SIG-M5 (cell line): ENCODE measurements at regions not wholly inside any gene's neighbourhood (a gene's known extent, or its start where the extent isn't known, plus 50 kb on each side); places are given as distances from the start of the nearest gene placed in this dataset.

ENCODE experiments used
- DNase-seq: peaks from one replicate; lab custom pipeline; 2025; lab: John Stamatoyannopoulos, UW

DNA sequence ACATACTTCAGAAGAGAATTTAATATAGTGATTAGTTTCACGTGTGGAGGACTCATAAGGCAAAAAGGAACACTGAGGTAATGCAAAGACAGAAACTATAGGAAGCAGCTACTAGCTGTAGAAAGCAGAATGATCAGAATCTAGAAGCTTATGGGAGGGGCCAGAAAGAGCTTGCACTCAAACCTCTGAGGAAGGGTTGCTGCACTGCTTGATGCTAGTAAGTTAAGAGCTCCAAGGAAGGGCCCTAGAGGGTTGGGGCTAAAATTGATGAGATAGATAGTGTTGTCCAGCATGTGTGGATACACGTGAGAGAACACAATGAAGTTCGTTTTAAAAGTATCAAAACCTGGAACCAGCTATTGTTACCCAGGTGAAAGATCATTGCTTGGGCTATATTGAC, 311.1 kb downstream of the SLC6A15 start:
- no peak for DNase-seq

- DNase-seq: no peak
Observed at GRCh38 chr12:84599539-84599938, 313.1 kb downstream of the SLC6A15 start.

GRCh38 chr12:84596266-84596665, 316.3 kb downstream of the SLC6A15 start:
- no peak for DNase-seq

DNA sequence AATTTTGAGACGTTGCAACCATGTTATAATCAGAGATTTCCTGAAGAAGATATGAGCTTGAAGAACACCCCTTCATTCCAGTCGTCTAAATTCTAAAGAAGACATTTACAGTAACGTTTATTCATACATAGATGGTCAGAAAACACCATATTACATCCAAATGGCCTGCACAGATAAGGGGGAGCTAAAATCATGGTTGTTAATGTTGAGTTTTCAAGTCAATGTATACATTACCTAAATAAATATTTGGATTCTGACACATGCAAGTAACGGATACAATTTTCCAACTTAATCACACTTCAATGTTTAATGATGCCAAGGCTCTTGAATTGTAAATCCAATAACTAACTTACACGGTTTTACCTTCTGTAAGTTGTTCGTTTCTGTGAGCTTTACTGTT, 318.4 kb downstream of the SLC6A15 start:
- no peak for DNase-seq

DNA sequence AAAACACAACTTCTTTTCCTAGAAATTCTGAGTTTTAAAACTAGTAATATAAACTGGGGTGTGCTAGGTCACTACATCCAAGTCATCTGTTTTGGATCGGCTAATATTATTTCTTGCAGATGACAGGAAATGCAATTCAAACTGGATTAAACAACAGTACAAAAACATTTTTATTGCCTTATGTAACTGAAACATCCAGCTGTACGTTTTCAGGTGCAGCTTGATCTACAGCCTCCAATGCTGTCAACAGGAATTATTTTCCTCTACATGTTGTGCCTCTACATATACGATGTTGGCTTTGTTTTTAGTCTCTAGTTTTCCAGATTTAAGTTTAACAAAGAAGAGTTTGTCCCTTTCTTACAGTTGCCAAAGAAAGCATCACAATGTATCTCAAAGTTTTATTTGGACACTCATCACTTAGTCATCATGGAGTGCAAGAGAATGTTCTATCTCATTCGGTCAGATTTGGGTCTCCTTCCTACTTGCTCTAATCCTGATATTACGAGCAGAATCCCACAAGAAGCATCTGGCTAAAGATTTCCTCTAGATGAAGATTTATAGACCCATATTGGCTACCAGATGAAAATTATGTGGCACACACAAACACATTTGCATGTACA, 326.7 kb downstream of the SLC6A15 start:
- no peak for DNase-seq

DNA sequence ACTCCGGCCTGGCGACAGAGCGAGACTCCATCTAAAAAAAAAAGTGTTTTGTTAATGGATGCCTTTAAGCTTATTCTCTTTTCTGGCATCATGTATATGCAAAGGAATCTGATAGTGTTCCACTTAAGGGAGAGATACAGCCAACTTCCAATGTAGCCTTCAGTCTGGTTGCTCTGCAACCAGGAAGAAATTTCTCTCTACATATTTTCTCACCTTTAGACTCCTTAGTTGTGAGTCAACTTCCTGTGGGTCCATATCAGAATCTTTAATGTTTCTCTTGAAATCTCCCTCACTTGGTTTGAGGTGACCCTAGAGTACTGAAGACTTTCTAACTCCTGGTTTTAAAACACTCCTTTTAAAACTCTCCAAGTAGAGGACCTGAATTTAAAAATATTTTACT, 340.4 kb downstream of the SLC6A15 start:
- DNase-seq: no peak

DNA sequence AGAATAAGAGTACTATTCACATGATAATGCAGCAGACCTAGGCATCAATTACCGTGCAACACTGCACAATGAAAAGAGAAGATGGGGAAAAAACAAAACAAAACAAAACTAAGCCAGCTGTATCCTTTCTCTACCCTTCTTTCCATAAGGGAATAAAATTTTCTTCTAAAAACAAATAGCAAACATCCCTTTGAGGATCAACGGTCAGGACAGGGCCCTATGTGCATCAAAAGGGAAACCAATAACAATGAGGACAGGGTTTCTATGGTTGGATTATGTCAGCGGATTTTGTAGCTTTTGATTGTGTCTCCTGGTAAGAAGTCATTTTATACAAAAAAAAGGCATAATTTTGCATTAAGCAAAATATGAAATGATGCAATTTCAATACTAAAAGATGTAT, 350.3 kb downstream of the SLC6A15 start:
- DNase-seq: no peak

DNA sequence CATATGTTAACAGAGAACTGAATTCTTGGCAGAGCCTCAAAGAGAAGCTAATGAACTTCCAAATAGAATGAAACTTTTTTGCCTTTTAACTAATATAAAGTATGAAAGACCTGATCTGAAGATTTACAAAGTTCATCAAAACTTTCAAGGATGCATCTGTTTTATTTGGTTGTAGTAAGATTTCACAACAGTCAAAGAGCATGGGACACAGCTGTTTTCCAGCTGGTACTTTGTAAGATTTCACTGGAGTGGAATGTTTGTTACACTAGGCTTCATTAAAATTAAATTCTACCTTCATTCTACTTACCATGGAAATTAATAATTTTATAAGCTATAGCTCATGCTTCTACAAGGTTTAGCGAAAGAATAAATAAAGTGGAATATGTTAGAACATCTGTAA, 351.2 kb downstream of the SLC6A15 start:
- DNase-seq: no peak

DNA sequence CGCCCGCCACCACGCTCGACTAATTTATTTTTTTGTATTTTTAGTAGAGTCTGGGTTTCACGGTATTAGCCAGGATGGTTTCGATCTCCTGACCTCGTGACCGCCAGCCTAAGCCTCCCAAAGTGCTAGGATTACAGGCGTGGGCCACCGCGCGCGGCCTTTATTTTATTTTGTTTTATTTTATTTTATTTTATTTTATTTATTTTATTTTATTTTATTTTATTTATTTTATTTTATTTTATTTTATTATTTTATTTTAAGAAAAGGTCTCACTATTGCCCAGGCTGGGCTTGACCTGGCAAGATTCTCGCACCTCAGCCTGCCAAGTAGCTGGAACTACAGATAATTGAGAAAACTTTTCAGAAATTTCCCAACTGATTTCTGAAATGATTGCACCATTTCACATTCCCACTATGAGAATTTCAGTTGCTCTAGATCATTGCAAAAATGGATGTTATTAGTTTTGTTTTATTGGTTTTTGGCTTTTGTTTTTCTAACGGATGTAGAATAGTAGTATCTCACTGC, 358.3 kb downstream of the SLC6A15 start:
- no peak for DNase-seq

DNA sequence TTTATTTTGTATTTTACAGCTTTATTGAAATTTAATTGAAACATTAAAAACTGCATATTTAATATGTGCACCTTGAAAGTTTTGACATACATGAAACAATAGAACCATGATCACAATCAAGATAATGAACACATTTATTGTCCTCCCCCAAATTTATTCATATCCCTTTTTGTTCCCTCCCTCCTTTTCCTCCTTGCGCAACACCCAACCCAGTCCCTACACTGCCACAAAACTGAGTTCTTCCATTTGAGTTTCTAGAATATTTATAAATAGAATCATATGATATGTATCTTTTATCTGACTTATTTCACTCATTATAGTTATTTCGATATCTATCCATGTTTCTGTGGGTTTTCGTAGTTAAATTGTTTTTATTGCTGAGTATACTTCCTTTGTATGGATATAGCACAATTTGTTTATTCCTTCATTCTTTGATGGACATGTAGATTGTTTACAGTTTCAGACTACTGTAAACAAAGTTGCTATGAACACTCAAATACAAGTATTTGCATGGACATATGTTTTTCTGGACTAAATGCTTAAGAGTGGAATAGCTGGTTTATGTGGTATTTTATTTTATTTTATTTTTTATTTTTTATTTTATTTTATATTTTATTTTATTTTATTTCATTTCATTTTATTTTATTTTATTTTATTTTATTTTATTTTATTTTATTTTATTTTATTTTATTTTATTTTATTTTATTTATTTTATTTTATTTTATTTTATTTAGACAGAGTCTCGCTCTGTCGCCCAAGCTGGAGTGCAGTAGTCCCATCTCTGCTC, 359.1 kb downstream of the SLC6A15 start:
- no peak for DNase-seq

- no peak for DNase-seq
Observed at GRCh38 chr12:84551373-84551772, 361.2 kb downstream of the SLC6A15 start.

GRCh38 chr12:84550518-84550917, 362.1 kb downstream of the SLC6A15 start:
- no peak for DNase-seq

DNA sequence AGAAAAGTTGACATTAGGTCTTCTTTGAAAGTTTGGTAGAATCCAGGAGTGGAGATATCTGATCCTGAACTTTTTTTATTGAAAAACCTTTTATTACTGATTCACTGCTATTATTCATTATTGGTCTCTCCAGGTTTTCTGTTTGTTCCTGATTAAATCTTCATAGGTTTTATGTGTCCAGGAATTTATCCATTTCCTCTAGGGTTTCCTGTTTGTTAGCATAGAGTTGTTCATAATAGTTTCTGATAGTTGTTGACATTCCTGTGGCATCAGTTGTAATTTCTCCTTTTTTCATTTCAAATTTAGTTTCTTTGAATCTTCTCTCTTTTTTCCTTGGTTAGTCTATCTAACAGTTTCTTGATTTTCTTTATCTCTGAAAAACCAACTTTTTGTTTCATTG, 370.3 kb downstream of the SLC6A15 start:
- DNase-seq: no peak

DNA sequence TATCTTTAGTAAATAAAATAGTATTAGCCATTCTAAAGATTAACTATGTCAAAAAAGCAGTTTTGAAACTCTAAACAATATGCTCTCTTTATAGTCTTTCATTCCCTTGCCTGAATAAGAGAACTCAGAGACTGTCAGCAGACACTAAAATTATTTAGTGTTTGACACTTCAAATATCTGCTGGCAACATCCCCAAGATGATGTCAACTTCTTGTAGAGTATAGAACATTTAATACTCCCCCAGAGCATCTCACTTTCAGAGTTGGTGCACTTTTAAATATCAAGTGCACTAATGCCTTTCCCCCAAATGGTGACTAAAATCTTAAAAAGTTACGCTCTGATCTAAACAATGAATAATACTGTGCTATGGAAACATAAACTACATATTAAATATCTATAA, 374.9 kb downstream of the SLC6A15 start:
- DNase-seq: no peak

DNA sequence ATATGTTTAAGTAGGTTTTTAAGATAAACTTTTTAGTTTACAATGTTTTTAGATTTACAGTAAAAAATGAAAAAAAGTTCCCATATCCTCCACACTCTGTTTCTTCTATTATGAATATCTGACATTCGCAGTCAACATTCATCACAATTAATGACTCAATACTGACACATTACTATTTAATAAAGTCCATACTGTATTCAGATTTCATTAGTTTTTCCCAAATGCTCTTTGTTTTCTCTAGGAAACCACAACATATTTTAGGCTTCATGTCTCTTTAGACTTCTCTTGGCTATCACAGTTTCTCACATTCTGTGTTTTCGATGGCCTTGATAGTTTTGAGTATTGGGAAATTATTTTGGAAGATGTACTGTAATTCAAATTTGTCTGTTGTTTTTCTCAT, 399.8 kb downstream of the SLC6A15 start:
- DNase-seq: no peak

DNA sequence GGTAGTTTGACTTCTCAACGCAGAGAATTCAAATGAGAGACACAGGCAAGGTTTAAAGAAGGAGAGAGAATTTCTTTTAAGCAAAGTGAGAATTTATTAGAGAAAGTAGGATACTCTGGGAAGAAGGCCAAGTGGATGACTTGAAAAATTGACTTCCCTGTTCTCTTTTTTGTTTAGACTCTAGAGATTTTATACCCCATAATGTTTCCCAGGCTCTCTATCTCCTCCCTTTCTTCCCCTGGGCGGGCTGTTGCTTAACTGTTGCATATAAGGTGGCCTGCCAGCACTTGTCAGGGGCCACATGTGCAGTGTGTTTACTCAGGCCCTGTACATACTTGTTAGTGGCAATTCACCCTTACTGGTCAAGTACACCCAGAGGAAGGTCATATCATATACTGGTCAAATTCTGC, 403.7 kb downstream of the SLC6A15 start:
- no peak for DNase-seq

GRCh38 chr12:84507956-84508850, 404.4 kb downstream of the SLC6A15 start:
- peak; percentile 36 for DNase-seq

GRCh38 chr12:84506282-84506681, 406.3 kb downstream of the SLC6A15 start:
- DNase-seq: no peak

DNA sequence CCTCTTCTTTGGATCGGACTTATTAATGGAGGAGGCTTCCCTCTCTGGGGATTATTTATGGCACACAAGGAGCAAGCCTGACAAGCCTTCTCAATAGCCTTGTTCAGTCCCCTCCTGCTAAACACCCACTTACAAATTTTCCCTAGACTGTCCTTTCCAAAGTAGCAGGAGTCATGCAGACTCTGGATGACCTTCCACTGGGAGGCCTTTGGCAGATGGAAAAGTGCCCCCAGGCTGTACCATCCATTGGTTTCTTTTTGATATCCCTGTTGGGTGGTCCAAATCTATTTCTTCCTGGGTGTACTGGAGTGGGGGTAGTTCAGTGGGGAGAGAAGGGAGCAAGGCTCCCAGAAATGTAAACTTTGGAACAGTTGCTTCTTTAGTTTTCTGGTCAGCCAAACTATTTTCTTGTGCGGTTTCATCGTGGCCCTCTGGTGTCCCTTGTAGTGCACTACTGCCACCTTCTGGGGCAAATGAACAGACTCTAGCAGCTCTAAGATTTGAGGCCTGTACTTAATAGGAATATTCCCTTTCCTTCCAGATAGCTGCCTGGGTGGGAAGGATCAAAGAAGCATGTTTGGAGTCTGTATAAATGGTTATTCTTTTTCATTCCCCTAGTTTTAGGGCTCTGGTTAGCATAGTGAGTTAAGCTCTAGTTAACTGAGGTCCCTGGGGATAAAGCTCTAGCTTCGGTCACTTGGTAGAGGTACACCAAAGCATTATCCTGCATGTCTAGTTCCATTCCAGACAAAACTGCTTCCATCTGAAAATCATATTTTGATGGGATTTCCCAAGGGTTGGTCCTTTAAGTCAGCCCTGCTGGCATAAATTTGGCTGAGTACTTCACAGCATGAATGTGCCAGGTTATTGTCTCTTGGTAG, 409.5 kb downstream of the SLC6A15 start:
- DNase-seq: no peak

DNA sequence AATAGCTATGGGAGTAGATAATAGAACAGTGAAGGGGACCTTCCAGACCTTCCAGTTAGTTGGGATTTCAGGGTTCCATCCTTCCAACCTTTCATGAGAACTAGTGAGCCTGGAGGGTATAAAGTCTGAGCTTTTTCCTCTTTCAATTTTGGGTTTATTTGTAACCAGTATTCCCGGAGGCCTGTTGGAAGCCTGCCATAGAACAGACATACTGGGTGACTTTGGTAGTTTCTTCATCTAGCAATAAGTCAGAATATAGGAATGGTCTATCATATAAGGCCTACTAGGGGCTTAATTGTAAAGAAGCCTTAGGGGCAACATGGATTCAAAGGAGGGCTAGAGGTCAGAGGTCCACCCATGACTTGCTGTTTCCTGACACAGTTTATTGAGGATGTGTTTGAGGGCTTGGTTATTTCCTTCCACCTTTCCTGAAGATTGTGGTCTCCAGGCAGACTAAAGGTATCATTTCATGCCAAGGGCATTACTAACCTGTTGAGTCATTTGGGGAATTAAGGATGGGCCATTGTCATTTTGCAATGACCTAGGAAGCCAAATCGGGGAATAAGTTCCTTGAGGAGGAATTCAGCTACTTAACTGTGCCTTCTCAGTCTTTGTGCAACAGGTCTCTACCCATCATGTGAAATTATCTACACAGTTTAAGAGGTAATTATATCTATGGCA, 410.3 kb downstream of the SLC6A15 start:
- DNase-seq: no peak

- DNase-seq: no peak
Observed at GRCh38 chr12:84497819-84498218, 414.8 kb downstream of the SLC6A15 start.
